ENCODE measurements at regions not wholly inside any gene's neighbourhood (a gene's known extent, or its start where the extent isn't known, plus 50 kb on each side); places are given as distances from the start of the nearest gene placed in this dataset.

DNA sequence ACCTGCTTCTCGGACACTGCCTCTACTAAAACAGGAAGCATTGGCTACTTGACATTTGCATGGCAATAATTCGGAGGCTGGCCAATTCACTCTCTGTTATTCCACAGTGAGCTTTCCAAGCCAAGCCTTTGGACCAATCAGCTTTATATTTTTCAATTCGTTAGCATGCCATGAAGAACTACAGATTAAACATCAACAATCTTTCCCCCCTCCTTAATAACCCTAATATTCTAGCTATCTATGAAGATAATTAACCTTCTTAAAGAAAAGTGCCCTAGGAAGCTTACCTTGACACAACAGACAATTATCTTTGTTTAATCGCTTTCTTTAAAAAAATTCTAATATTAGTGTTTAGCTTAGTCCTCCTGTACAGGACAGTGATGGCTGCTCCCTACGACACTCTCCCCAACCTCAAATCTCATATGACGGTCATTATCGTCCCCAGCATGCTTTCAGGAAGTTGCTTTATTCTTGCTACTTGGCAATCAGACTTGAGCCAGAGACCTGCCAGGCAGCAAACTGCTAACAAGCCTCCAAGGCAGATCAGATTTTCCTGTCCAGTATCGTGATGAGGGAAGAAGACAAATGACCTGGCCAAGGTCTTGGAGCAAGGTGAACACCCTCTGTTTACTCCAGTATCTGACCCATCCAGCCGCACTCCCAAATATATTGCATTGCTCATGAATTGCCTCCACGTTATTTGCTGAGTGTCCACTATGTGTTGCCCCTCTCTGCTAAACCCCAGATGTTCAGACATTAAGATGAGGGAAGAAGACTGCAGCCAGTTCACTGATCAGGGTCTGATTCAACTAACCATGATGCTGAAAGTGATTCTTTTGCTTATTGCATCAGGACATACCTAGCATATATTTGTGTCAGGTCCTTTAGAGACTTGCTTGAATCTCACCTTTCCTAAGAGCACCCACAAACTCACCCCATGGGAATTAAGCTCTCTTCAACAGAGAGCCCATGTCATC lies 68.1 kb upstream of the LPP start:
- no peak for ATAC-seq
- no peak for TF ChIP-seq GATA3 (IDR thresholded peaks at IDR 0.05; ENCODE audit: borderline replicate concordance)
- no peak for TF ChIP-seq POLR2AphosphoS2 (conservative IDR thresholded peaks at IDR 0.05; ENCODE audit: low read length)
- TF ChIP-seq MYC (IDR thresholded peaks at IDR 0.05; ENCODE audit: borderline replicate concordance, low read length) = no peak
- no peak for TF ChIP-seq HOXB13 (CRISPR knock-in tag; IDR thresholded peaks at IDR 0.05; ENCODE audit: low read depth)
- TF ChIP-seq POLR2A (IDR thresholded peaks at IDR 0.05; ENCODE audit: low read length) = no peak
- POLR2A ChIA-PET = no interaction called here

GRCh38 chr3:188088948-188089685 lies 64.8 kb upstream of the LPP start:
- CTCF ChIA-PET = no interaction called here
- H3K27ac ChIP-seq = no peak overlapping the region
- TF ChIP-seq EHF (CRISPR knock-in tag; IDR thresholded peaks at IDR 0.05) (no peak), MYC (IDR thresholded peaks at IDR 0.05; ENCODE audit: borderline replicate concordance, low read length) (no peak)
- H3K4me3 ChIP-seq = no peak overlapping the region
- no peak overlapping the region for H3K4me2 ChIP-seq
- ATAC-seq (no peak), DNase-seq (ENCODE audit: low read depth in 1 of 2, low spot score in 1 of 2) (no peak), FAIRE-seq (no peak)
- POLR2A ChIA-PET = no interaction called here
- 92% methylated on average over 4 of the region's 4 CpGs for WGBS (ENCODE audit: missing lambda C conversion rate)
- H3K9me3 ChIP-seq = no peaks in the 10 kb centered on the region
- no peaks in the 10 kb centered on the region for H3K4me1 ChIP-seq

More for the DNA sequence above, 68.1 kb upstream of the LPP start:
- CTCF ChIA-PET = interaction anchor here (0.7 to 1.0 kb wide), 2 partner anchors 9 to 346 kb away, joined by 3 to 4 read pairs; no protein-coding TSS in a partner anchor
- DNase-seq (ENCODE audit: low read depth in 1 of 2, low spot score in 1 of 2) (no peak), FAIRE-seq (no peak)
- Histone ChIP-seq H3K4me3 (no peak overlapping the region), H3K4me2 (no peak overlapping the region), H3K9me3 (no peaks in the 10 kb centered on the region), H3K27ac (no peak overlapping the region), H3K4me1 (no peaks in the 10 kb centered on the region)
- WGBS (ENCODE audit: missing lambda C conversion rate) = 84% methylated on average over 10 of the region's 10 CpGs

DNA sequence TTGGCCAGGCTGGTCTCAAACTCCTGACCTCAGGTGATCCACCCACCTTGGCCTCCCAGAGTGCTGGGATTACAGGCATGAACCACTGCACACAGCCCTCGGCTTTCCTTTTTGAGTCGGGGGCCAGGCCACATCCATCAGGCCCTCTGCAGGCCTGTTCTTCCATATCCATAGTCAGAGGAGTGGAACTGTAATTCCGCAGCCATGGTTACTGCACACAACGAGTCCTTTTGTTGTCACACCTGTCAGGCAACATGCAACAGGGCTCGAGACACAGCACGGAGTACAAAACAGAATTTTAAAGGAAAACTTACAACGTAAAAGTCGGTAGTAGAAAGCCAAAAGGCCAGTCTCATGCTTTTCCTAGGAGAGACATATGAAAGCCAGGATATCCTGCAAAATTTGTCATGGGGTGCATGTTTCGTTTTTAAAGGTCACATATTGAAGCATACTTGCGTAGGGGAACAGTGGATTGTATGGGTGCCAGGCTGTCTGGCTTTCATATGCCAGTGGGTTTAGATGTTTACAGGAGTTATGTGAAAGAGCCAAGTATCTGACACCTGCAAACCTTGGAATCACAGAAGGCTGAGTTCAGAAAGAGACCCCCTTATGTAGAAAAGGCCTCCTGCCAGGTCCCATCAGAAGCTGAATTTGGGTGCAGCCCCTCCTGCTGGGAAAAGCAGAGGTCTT lies 63.2 kb upstream of the LPP start:
- ATAC-seq (no peak), FAIRE-seq (no peak), DNase-seq (ENCODE audit: low read depth in 1 of 2, low spot score in 1 of 2) (no peak)
- WGBS (ENCODE audit: missing lambda C conversion rate) = 75% methylated on average over 9 of the region's 10 CpGs
- no peaks in the 10 kb centered on the region for H3K4me1 ChIP-seq
- ChIA-PET CTCF (no interaction called here), POLR2A (no interaction called here)
- no peak overlapping the region for H3K4me2 ChIP-seq
- H3K9me3 ChIP-seq = no peaks in the 10 kb centered on the region
- TF ChIP-seq USF2 (IDR thresholded peaks at IDR 0.05) = no peak
- no peak for TF ChIP-seq SREBF2 (IDR thresholded peaks at IDR 0.05)
- TF ChIP-seq RNF2 (IDR thresholded peaks at IDR 0.05; ENCODE audit: borderline replicate concordance, low read depth) = no peak
- TF ChIP-seq RARB (CRISPR knock-in tag; IDR thresholded peaks at IDR 0.05) = no peak
- no peak for TF ChIP-seq TP53 (CRISPR knock-in tag; IDR thresholded peaks at IDR 0.05)
- TF ChIP-seq, protein P1, sequence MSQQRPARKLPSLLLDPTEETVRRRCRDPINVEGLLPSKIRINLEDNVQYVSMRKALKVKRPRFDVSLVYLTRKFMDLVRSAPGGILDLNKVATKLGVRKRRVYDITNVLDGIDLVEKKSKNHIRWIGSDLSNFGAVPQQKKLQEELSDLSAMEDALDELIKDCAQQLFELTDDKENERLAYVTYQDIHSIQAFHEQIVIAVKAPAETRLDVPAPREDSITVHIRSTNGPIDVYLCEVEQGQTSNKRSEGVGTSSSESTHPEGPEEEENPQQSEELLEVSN (IDR thresholded peaks at IDR 0.05; ENCODE audit: borderline replicate concordance, low read depth) = no peak
- TF ChIP-seq HMGXB4 (CRISPR knock-in tag; IDR thresholded peaks at IDR 0.05; ENCODE audit: borderline replicate concordance) = no peak
- TF ChIP-seq SMC3 (IDR thresholded peaks at IDR 0.05) = no peak
- no peak for TF ChIP-seq HEYL (CRISPR knock-in tag; IDR thresholded peaks at IDR 0.05)
- no peak overlapping the region for H3K4me3 ChIP-seq
- no peak overlapping the region for H3K27ac ChIP-seq

Data from A549 (cell line).